NCI-H510A treated with DMSO at 0.1 percent for 48 hours (cell line): ENCODE measurements at regions not wholly inside any gene's neighbourhood (a gene's known extent, or its start where the extent isn't known, plus 50 kb on each side); places are given as distances from the start of the nearest gene placed in this dataset.

Experiments used
- DNase-seq: peaks from one replicate; lab custom pipeline; 2025; lab: John Stamatoyannopoulos, UW

GRCh38 chr15:95498961-95499360 is 831.5 kb upstream of the NR2F2 start:
- DNase-seq, result no peak

- DNase-seq, result no peak
These were observed 831.1 kb upstream of the NR2F2 start for GRCh38 chr15:95499397-95499796.

- DNase-seq, result no peak
These were observed 828.6 kb upstream of the NR2F2 start for GRCh38 chr15:95501865-95502264.

- no peak for DNase-seq
These were observed 827.4 kb upstream of the NR2F2 start for GRCh38 chr15:95503107-95503506.

GRCh38 chr15:95503640-95504225 is 826.8 kb upstream of the NR2F2 start:
- DNase-seq, result no peak

- DNase-seq, result no peak
These were observed 818.8 kb upstream of the NR2F2 start for GRCh38 chr15:95511671-95512070.

GRCh38 chr15:95512906-95513305 is 817.6 kb upstream of the NR2F2 start:
- no peak for DNase-seq

GRCh38 chr15:95519887-95520286 is 810.6 kb upstream of the NR2F2 start:
- DNase-seq, result no peak

GRCh38 chr15:95520511-95520910 is 810.0 kb upstream of the NR2F2 start:
- DNase-seq, result no peak

GRCh38 chr15:95520922-95521321 is 809.6 kb upstream of the NR2F2 start:
- no peak for DNase-seq

- no peak for DNase-seq
These were observed 808.0 kb upstream of the NR2F2 start for GRCh38 chr15:95522533-95522932.

GRCh38 chr15:95528920-95529319 is 801.6 kb upstream of the NR2F2 start:
- no peak for DNase-seq

- DNase-seq, result no peak
These were observed 793.9 kb upstream of the NR2F2 start for GRCh38 chr15:95536638-95537037.

GRCh38 chr15:95538693-95539092 is 791.8 kb upstream of the NR2F2 start:
- DNase-seq, result no peak

- DNase-seq, result no peak
These were observed 789.2 kb upstream of the NR2F2 start for GRCh38 chr15:95541301-95541700.

GRCh38 chr15:95549168-95549738 is 781.2 kb upstream of the NR2F2 start:
- no peak for DNase-seq

GRCh38 chr15:95550702-95551101 is 779.8 kb upstream of the NR2F2 start:
- DNase-seq, result no peak

GRCh38 chr15:95556225-95556624 is 774.3 kb upstream of the NR2F2 start:
- no peak for DNase-seq

- DNase-seq, result no peak
These were observed 773.7 kb upstream of the NR2F2 start for GRCh38 chr15:95556866-95557225.

- no peak for DNase-seq
These were observed 773.1 kb upstream of the NR2F2 start for GRCh38 chr15:95557226-95558046.

- no peak for DNase-seq
These were observed 772.4 kb upstream of the NR2F2 start for GRCh38 chr15:95558131-95558530.

- no peak for DNase-seq
These were observed 771.6 kb upstream of the NR2F2 start for GRCh38 chr15:95558916-95559315.

GRCh38 chr15:95559875-95560394 is 770.6 kb upstream of the NR2F2 start:
- DNase-seq, result no peak
